ENCODE measurements at regions not wholly inside any gene's neighbourhood (a gene's known extent, or its start where the extent isn't known, plus 50 kb on each side); places are given as distances from the start of the nearest gene placed in this dataset.

DNA sequence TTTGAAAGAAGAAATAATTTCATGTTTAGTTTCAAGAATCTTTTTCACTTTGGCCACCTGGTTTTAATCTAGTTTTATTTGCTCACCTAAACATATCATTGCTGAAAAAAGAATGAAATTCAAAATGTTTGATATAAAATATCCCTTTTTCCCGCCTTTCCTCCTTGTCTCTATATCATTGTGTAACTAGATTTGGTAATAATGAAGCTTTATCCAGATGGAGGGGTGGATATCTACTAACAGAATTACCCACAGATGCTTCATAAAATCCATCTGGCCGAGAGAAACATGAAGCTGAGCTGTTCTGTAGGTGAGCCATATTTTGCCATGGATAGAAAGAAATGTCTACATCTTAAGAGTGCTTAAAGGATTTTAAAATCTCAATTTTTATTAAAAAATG is 214.7 kb downstream of the ICE1 start:
- POLR2A ChIA-PET, result no interaction called here
- CTCF ChIA-PET, result no interaction called here
- BruUV-seq (replicated peaks), result no TSS peak
- dilution Hi-C loops (cut with MboI; ENCODE audit: extremely low pct_ligation_motif_present, low sequenced_read_pairs), result no loop called here
- Histone ChIP-seq H3K27me3 (ENCODE audit: control insufficient read depth in 2 of 2, insufficient read depth in 2 of 2, low read length in 2 of 2) (no peaks in the 10 kb centered on the region), H4K20me1 (replicated peaks; ENCODE audit: control insufficient read depth, extremely low read depth, insufficient read depth, low read length) (no peaks in the 10 kb centered on the region), H3K27ac (ENCODE audit: insufficient read depth, low read depth, low read length) (no peak overlapping the region), H3K4me2 (ENCODE audit: insufficient read depth, low read length) (no peak overlapping the region), H3K36me3 (ENCODE audit: control insufficient read depth in 2 of 2, extremely low read depth in 1 of 2, insufficient read depth in 2 of 2, low read length in 2 of 2) (no peaks in the 10 kb centered on the region), H3K9me3 (replicated peaks; ENCODE audit: control insufficient read depth, insufficient read depth, low read length) (peaks cover 4% of the 10 kb centered on the region), H3K4me1 (ENCODE audit: control insufficient read depth, extremely low read depth, insufficient read depth, low read length) (no peaks in the 10 kb centered on the region), H3K79me2 (ENCODE audit: control insufficient read depth, insufficient read depth, low read length) (no peaks in the 10 kb centered on the region), H3K9ac (replicated peaks; ENCODE audit: extremely low read depth, insufficient read depth, low read length) (no peak overlapping the region), H2AFZ (ENCODE audit: low read depth, low read length) (no peak overlapping the region), H3K4me3 (replicated peaks in 1 of 3; ENCODE audit: insufficient read depth in 1 of 3, low read depth in 1 of 3, low read length in 3 of 3) (no peak overlapping the region), H3K9me1 (replicated peaks; ENCODE audit: control insufficient read depth, extremely low read depth, insufficient read depth, low read length) (no peaks in the 10 kb centered on the region)
- no peak for FAIRE-seq
- no peak for DNase-seq (ENCODE audit: low read depth, low spot score)
- intact Hi-C loops (cut with micrococcal nuclease), result no loop called here
- TF ChIP-seq POLR2AphosphoS5 (IDR thresholded peaks at IDR 0.05; ENCODE audit: insufficient read depth, low read depth, low read length), result no peak
- TF ChIP-seq GATA2 (IDR thresholded peaks at IDR 0.05; ENCODE audit: insufficient read depth, insufficient read length, low read depth, low read length), result no peak
- TF ChIP-seq, protein P1, sequence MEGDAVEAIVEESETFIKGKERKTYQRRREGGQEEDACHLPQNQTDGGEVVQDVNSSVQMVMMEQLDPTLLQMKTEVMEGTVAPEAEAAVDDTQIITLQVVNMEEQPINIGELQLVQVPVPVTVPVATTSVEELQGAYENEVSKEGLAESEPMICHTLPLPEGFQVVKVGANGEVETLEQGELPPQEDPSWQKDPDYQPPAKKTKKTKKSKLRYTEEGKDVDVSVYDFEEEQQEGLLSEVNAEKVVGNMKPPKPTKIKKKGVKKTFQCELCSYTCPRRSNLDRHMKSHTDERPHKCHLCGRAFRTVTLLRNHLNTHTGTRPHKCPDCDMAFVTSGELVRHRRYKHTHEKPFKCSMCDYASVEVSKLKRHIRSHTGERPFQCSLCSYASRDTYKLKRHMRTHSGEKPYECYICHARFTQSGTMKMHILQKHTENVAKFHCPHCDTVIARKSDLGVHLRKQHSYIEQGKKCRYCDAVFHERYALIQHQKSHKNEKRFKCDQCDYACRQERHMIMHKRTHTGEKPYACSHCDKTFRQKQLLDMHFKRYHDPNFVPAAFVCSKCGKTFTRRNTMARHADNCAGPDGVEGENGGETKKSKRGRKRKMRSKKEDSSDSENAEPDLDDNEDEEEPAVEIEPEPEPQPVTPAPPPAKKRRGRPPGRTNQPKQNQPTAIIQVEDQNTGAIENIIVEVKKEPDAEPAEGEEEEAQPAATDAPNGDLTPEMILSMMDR (IDR thresholded peaks at IDR 0.05; ENCODE audit: extremely low read depth in 1 of 2, insufficient read depth in 1 of 2, low read depth in 1 of 2, low read length in 2 of 2), result no peak
- TF ChIP-seq MYC (IDR thresholded peaks at IDR 0.05; ENCODE audit: low read depth, low read length), result no peak
- no peak for TF ChIP-seq JUN (IDR thresholded peaks at IDR 0.05; ENCODE audit: borderline replicate concordance, insufficient read depth, insufficient read length, low read depth)
- TF ChIP-seq, protein P2, sequence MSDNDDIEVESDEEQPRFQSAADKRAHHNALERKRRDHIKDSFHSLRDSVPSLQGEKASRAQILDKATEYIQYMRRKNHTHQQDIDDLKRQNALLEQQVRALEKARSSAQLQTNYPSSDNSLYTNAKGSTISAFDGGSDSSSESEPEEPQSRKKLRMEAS (IDR thresholded peaks at IDR 0.05; ENCODE audit: insufficient read depth, insufficient read length), result no peak
- no peak for TF ChIP-seq FOS (IDR thresholded peaks at IDR 0.05; ENCODE audit: borderline replicate concordance, insufficient read depth, low read length)
- TF ChIP-seq POLR2A (IDR thresholded peaks at IDR 0.05; ENCODE audit: low read depth, low read length), result no peak
- no peak for TF ChIP-seq EZH2 (IDR thresholded peaks at IDR 0.05; ENCODE audit: borderline replicate concordance, low read depth, low read length, severe bottlenecking)
